Stimulated activated CD8-positive, alpha-beta memory T cell treated with anti-CD3 and anti-CD28 coated beads, Interleukin-4, amount 100 ng/mL, for 4 hours (primary cell): ENCODE measurements at regions not wholly inside any gene's neighbourhood (a gene's known extent, or its start where the extent isn't known, plus 50 kb on each side); places are given as distances from the start of the nearest gene placed in this dataset.
"Not testable (repeated sequence)": the region's sequence is repeated elsewhere in the genome, so short reads cannot be mapped to it uniquely, and the experiment has no call there.

Experiments used
- DNase-seq, 2 donors: peaks; one replicate each; pipeline ENCODE4 v3.0.0-alpha.2; 2020; ENCODE audit warnings: low read depth in 2 of 2, low spot score in 1 of 2

GRCh38 chr6:28836703-28837102 is 87.1 kb downstream of the TRIM27 start:
- DNase-seq: not testable (repeated sequence)

GRCh38 chr6:28838289-28838633 is 85.5 kb downstream of the TRIM27 start:
- DNase-seq: peak in 1 of 2 donors; percentile 40

- DNase-seq: peak; percentile 64 to 72
These were observed 84.9 kb downstream of the TRIM27 start for GRCh38 chr6:28838634-28839442.

- no peak for DNase-seq
These were observed 84.2 kb downstream of the TRIM27 start for GRCh38 chr6:28839443-28840120.

- no peak for DNase-seq
These were observed 82.5 kb downstream of the TRIM27 start for GRCh38 chr6:28841290-28841689.

- DNase-seq: peak in 1 of 2 donors; percentile 12
These were observed 75.0 kb downstream of the TRIM27 start for GRCh38 chr6:28848756-28849155.
